ENCODE measurements at regions not wholly inside any gene's neighbourhood (a gene's known extent, or its start where the extent isn't known, plus 50 kb on each side); places are given as distances from the start of the nearest gene placed in this dataset.

DNA sequence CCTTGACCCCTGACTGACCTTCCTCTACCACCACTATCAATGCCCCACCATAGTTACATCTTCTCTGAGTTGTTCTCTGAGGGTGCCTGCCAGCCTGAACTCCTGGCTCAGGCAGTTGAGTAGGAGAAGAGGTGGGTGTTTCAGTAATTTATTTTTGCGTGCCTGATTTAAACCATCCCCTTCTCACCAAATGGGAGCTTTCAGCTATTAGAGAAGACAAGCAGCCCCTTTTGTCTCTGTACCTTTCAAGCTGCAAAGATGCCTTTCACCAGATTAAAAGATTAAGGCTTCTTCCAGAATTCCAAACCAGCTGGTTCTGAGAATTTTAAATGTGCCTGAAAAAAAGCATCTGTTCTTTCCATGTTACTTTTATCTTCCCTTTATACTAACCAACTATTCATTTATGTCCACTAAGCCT is 223.8 kb downstream of the FAM76B start:
- Histone ChIP-seq H3K9me3 (ENCODE audit: insufficient read depth, low read length, severe bottlenecking) (no peaks in the 10 kb centered on the region), H3K27me3 (ENCODE audit: insufficient read depth, low read length, poor library complexity) (peaks cover 8% of the 10 kb centered on the region), H2AFZ (ENCODE audit: low read depth, low read length) (no peak overlapping the region), H3K27ac (ENCODE audit: low read length) (no peak overlapping the region), H3K79me2 (ENCODE audit: insufficient read depth, low read length) (no peaks in the 10 kb centered on the region), H3K36me3 (ENCODE audit: insufficient read depth, low read length) (no peaks in the 10 kb centered on the region), H3K9ac (ENCODE audit: low read depth, low read length) (no peak overlapping the region), H3K4me1 (ENCODE audit: insufficient read depth, low read length) (no peaks in the 10 kb centered on the region), H3K4me3 (ENCODE audit: low read depth in 1 of 2, low read length in 2 of 2) (no peak overlapping the region), H4K20me1 (ENCODE audit: insufficient read depth, low read length) (no peaks in the 10 kb centered on the region), H3K4me2 (ENCODE audit: insufficient read depth, low read length) (no peak overlapping the region)
- TF ChIP-seq, protein P1, sequence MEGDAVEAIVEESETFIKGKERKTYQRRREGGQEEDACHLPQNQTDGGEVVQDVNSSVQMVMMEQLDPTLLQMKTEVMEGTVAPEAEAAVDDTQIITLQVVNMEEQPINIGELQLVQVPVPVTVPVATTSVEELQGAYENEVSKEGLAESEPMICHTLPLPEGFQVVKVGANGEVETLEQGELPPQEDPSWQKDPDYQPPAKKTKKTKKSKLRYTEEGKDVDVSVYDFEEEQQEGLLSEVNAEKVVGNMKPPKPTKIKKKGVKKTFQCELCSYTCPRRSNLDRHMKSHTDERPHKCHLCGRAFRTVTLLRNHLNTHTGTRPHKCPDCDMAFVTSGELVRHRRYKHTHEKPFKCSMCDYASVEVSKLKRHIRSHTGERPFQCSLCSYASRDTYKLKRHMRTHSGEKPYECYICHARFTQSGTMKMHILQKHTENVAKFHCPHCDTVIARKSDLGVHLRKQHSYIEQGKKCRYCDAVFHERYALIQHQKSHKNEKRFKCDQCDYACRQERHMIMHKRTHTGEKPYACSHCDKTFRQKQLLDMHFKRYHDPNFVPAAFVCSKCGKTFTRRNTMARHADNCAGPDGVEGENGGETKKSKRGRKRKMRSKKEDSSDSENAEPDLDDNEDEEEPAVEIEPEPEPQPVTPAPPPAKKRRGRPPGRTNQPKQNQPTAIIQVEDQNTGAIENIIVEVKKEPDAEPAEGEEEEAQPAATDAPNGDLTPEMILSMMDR (IDR thresholded peaks at IDR 0.05; ENCODE audit: borderline replicate concordance, extremely low read depth, low read length, poor library complexity, severe bottlenecking): no peak
- TF ChIP-seq EZH2 (IDR thresholded peaks at IDR 0.05; ENCODE audit: borderline replicate concordance, low read depth, low read length, severe bottlenecking): no peak
- DNase-seq (no peak), ATAC-seq (ENCODE audit: insufficient read depth, low read depth) (no peak)

DNA sequence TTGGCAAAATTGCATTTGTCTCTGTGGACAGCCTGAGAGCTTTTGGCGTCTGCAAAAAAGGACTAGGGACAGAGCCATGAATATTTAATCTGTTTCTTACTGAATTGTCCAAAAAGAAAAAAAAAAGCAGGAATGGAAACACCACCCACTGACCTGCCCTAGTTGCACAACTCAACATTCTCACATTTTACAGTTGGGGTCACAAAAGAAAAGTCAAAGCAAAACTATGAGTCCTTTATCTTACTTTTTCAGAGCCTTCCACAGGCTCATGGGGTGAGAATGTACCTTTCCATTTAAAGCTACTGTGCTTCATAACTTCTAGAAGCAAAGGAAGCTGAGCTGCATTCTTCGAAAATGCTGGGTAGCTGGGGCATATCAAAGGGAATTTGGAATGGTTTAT is 225.7 kb downstream of the FAM76B start:
- H3K4me3 ChIP-seq (ENCODE audit: low read depth in 1 of 2, low read length in 2 of 2): no peak overlapping the region
- no peak overlapping the region for H3K9ac ChIP-seq (ENCODE audit: low read depth, low read length)
- no peaks in the 10 kb centered on the region for H3K9me3 ChIP-seq (ENCODE audit: insufficient read depth, low read length, severe bottlenecking)
- H3K4me2 ChIP-seq (ENCODE audit: insufficient read depth, low read length): no peak overlapping the region
- H3K4me1 ChIP-seq (ENCODE audit: insufficient read depth, low read length): no peaks in the 10 kb centered on the region
- no peak for ATAC-seq (ENCODE audit: insufficient read depth, low read depth)
- peaks cover 6% of the 10 kb centered on the region for H3K27me3 ChIP-seq (ENCODE audit: insufficient read depth, low read length, poor library complexity)
- H3K27ac ChIP-seq (ENCODE audit: low read length): no peak overlapping the region
- no peaks in the 10 kb centered on the region for H3K36me3 ChIP-seq (ENCODE audit: insufficient read depth, low read length)
- no peak overlapping the region for H2AFZ ChIP-seq (ENCODE audit: low read depth, low read length)
- H3K79me2 ChIP-seq (ENCODE audit: insufficient read depth, low read length): no peaks in the 10 kb centered on the region
- H4K20me1 ChIP-seq (ENCODE audit: insufficient read depth, low read length): no peaks in the 10 kb centered on the region
- no peak for DNase-seq
- TF ChIP-seq EZH2 (IDR thresholded peaks at IDR 0.05; ENCODE audit: borderline replicate concordance, low read depth, low read length, severe bottlenecking): no peak
- TF ChIP-seq, protein P1 (IDR thresholded peaks at IDR 0.05; ENCODE audit: borderline replicate concordance, extremely low read depth, low read length, poor library complexity, severe bottlenecking): no peak

DNA sequence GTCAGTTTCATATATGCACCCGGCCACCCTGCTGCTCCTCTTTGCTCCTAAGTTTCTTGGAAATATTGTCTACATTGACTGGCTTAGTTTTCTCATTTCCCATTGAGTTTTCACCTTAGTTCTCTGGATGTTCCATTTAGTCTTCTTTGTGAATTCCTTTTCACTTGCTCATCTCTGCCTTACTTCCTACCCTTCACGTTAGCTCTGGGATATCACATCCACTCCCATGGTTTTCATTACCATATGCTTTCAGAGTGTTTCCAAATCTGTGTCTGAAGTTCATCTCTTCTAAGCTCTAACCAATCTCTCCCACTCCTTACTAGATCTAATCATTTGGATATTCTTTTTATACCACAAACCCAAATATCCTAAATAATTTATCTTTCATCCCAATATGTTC is 226.4 kb downstream of the FAM76B start:
- H3K4me2 ChIP-seq (ENCODE audit: insufficient read depth, low read length): no peak overlapping the region
- no peaks in the 10 kb centered on the region for H4K20me1 ChIP-seq (ENCODE audit: insufficient read depth, low read length)
- TF ChIP-seq EZH2 (IDR thresholded peaks at IDR 0.05; ENCODE audit: borderline replicate concordance, low read depth, low read length, severe bottlenecking): no peak
- TF ChIP-seq, protein P1 (IDR thresholded peaks at IDR 0.05; ENCODE audit: borderline replicate concordance, extremely low read depth, low read length, poor library complexity, severe bottlenecking): no peak
- no peak for DNase-seq
- no peak overlapping the region for H3K9ac ChIP-seq (ENCODE audit: low read depth, low read length)
- H3K79me2 ChIP-seq (ENCODE audit: insufficient read depth, low read length): no peaks in the 10 kb centered on the region
- H3K36me3 ChIP-seq (ENCODE audit: insufficient read depth, low read length): no peaks in the 10 kb centered on the region
- ATAC-seq (ENCODE audit: insufficient read depth, low read depth): no peak
- no peak overlapping the region for H3K4me3 ChIP-seq (ENCODE audit: low read depth in 1 of 2, low read length in 2 of 2)
- no peaks in the 10 kb centered on the region for H3K9me3 ChIP-seq (ENCODE audit: insufficient read depth, low read length, severe bottlenecking)
- no peaks in the 10 kb centered on the region for H3K4me1 ChIP-seq (ENCODE audit: insufficient read depth, low read length)
- H2AFZ ChIP-seq (ENCODE audit: low read depth, low read length): no peak overlapping the region
- H3K27ac ChIP-seq (ENCODE audit: low read length): no peak overlapping the region
- H3K27me3 ChIP-seq (ENCODE audit: insufficient read depth, low read length, poor library complexity): peaks cover 3% of the 10 kb centered on the region

All from DND-41 (cell line).